ENCODE measurements at regions not wholly inside any gene's neighbourhood (a gene's known extent, or its start where the extent isn't known, plus 50 kb on each side); places are given as distances from the start of the nearest gene placed in this dataset.

- Histone ChIP-seq H3K27ac (ENCODE audit: low read depth, low read length) (no peak overlapping the region), H4K20me1 (ENCODE audit: low read depth, low read length) (no peaks in the 10 kb centered on the region), H3K9me2 (replicated peaks; ENCODE audit: insufficient read depth, low read length) (no peaks in the 10 kb centered on the region), H3K27me3 (ENCODE audit: low read length) (no peaks in the 10 kb centered on the region), H2AFZ (ENCODE audit: low read depth, low read length, severe bottlenecking) (no peak overlapping the region), H3K4me2 (ENCODE audit: low read depth, low read length, poor library complexity, severe bottlenecking) (no peak overlapping the region), H3K36me3 (ENCODE audit: low read length) (no peaks in the 10 kb centered on the region), H3K4me3 (ENCODE audit: insufficient read depth, low read length, poor library complexity, severe bottlenecking) (no peak overlapping the region), H3K79me2 (ENCODE audit: insufficient read depth, low read length) (no peaks in the 10 kb centered on the region), H3K9ac (ENCODE audit: low read length) (no peak overlapping the region), H3F3A (ENCODE audit: insufficient read depth) (no peaks in the 10 kb centered on the region), H3K9me3 (ENCODE audit: insufficient read depth, low read length) (no peaks in the 10 kb centered on the region)
- TF ChIP-seq EZH2phosphoT487 (conservative IDR thresholded peaks at IDR 0.05; ENCODE audit: low read length) (no peak), CTCF (IDR thresholded peaks at IDR 0.05; ENCODE audit: insufficient read depth, low read length, poor library complexity, severe bottlenecking) (no peak)
These were observed 134.8 kb upstream of the HMGA2 start for GRCh38 chr12:65689508-65689907.

DNA sequence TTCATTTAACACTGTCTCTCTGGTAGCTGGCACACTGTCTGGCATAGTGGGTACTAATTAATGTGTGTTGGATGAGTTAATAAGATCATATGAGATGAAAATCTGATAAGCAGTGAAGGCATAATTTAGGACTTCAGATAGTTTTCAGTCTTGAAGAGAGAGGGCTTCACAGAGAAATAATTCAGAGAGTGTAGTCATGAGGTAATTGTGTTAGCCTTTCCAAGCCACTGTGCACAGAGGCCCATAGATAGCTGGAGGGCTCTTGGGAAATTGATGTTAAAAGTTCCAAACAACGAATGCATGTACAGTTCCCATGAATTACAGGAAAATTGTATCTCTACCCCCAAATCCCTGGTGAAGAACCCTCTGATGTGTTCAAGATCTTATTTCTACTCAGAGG lies 133.8 kb upstream of the HMGA2 start:
- no peaks in the 10 kb centered on the region for H3K9me2 ChIP-seq (replicated peaks; ENCODE audit: insufficient read depth, low read length)
- no peaks in the 10 kb centered on the region for H3K9me3 ChIP-seq (ENCODE audit: insufficient read depth, low read length)
- no peaks in the 10 kb centered on the region for H3K79me2 ChIP-seq (ENCODE audit: insufficient read depth, low read length)
- H3K27ac ChIP-seq (ENCODE audit: low read depth, low read length) = no peak overlapping the region
- no peaks in the 10 kb centered on the region for H3K36me3 ChIP-seq (ENCODE audit: low read length)
- H3K9ac ChIP-seq (ENCODE audit: low read length) = no peak overlapping the region
- no peak overlapping the region for H3K4me3 ChIP-seq (ENCODE audit: insufficient read depth, low read length, poor library complexity, severe bottlenecking)
- H3K4me2 ChIP-seq (ENCODE audit: low read depth, low read length, poor library complexity, severe bottlenecking) = no peak overlapping the region
- no peaks in the 10 kb centered on the region for H4K20me1 ChIP-seq (ENCODE audit: low read depth, low read length)
- no peaks in the 10 kb centered on the region for H3K27me3 ChIP-seq (ENCODE audit: low read length)
- TF ChIP-seq CTCF (IDR thresholded peaks at IDR 0.05; ENCODE audit: insufficient read depth, low read length, poor library complexity, severe bottlenecking) (no peak), EZH2phosphoT487 (conservative IDR thresholded peaks at IDR 0.05; ENCODE audit: low read length) (no peak)
- no peaks in the 10 kb centered on the region for H3F3A ChIP-seq (ENCODE audit: insufficient read depth)
- no peak overlapping the region for H2AFZ ChIP-seq (ENCODE audit: low read depth, low read length, severe bottlenecking)

DNA sequence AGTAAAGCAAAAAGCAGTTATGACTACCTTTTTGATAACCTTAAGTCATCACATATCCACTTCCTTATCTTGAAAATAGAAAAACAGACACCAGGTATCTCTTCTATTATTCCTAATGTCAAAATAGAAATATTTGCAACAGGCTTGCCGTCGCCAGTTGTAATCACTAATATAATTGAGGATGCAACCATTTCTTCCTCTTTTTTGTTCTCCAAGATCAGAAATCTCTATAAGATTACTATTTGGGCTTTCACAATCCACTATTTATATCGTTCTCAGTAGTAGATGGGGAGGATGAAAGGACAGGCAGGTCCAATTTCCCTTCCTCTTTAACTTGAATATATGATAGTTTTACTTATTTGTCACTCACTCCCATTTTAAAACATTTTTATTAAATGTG lies 130.2 kb upstream of the HMGA2 start:
- H3K9me3 ChIP-seq (ENCODE audit: insufficient read depth, low read length) = no peaks in the 10 kb centered on the region

More for the DNA sequence above, 130.2 kb upstream of the HMGA2 start:
- Histone ChIP-seq H2AFZ (ENCODE audit: low read depth, low read length, severe bottlenecking) (no peak overlapping the region), H3K4me3 (ENCODE audit: insufficient read depth, low read length, poor library complexity, severe bottlenecking) (no peak overlapping the region), H3K27me3 (ENCODE audit: low read length) (no peaks in the 10 kb centered on the region), H3F3A (ENCODE audit: insufficient read depth) (no peaks in the 10 kb centered on the region), H3K79me2 (ENCODE audit: insufficient read depth, low read length) (no peaks in the 10 kb centered on the region), H4K20me1 (ENCODE audit: low read depth, low read length) (no peaks in the 10 kb centered on the region), H3K27ac (ENCODE audit: low read depth, low read length) (no peak overlapping the region), H3K9me2 (replicated peaks; ENCODE audit: insufficient read depth, low read length) (no peaks in the 10 kb centered on the region), H3K9ac (ENCODE audit: low read length) (no peak overlapping the region), H3K4me2 (ENCODE audit: low read depth, low read length, poor library complexity, severe bottlenecking) (no peak overlapping the region), H3K36me3 (ENCODE audit: low read length) (no peaks in the 10 kb centered on the region)
- no peak for TF ChIP-seq CTCF (IDR thresholded peaks at IDR 0.05; ENCODE audit: insufficient read depth, low read length, poor library complexity, severe bottlenecking)
- no peak for TF ChIP-seq EZH2phosphoT487 (conservative IDR thresholded peaks at IDR 0.05; ENCODE audit: low read length)
